ENCODE measurements at regions not wholly inside any gene's neighbourhood (a gene's known extent, or its start where the extent isn't known, plus 50 kb on each side); places are given as distances from the start of the nearest gene placed in this dataset.

DNA sequence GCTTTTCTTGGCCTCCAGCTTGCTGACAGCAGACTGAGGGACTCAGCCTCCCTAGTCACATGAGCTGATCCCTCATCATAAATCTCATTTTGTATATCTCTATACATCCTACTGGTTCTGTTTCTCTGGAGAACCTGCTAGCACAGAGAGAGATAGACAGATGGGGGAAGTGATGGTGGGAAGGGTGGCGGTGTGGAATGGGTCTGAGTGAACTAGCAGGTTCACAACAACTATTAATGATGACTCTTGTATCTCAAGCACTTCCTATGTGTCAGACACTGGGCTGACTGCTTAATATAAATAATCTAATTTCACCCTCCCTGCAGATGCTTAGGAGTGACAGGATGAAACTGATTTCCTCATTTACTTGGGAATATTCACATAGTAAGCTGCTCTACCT is 106.9 kb upstream of the TLE3 start:
- no peak for DNase-seq (ENCODE audit: low read depth in 2 of 2)

DNA sequence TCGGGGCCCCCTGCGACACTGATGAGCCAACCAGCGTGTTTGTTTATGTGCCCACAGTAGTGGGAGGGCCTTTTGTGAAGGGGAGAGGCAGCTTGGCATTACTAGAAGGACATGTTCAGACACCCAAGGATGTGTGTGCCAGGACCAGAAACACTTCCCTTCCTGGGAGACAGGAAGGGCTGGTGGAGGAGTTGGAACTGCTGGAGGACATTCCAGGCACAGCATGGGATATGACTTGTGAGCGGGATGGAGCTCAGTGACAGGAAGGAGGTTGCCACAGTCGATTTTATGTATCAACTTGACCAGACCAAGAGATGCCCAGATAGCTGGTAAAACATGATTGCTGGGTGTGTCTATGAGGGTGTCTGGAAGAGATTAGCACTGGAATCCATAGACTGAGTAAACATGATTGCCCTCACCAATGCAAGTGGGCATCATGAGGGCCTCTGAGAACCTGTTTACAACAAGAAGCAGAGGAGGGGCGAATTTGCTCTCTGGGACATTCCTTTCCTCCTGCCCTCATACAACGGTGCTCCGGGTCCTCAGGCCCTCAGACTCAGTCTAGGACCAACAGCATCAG is 106.4 kb upstream of the TLE3 start:
- no peak for DNase-seq (ENCODE audit: low read depth in 2 of 2)

DNA sequence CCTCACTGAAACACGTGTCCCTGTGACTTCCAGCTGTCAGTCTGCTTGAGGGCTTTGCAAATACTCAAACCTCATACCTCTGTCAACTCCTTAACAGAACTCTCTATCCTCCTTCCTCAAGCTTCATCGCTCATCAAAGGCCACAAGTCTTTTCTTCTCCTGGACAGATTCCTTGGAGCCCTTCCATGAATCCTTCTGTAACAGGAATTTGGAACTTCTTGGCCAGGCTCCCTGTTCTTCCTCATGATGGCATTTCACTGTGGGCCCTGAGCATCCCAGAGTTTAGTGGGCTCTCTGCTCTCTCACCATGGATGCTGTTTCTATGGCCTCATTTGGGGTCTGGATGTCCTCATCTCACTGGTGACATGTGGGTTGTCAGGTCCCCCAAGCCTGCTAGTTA is 105.0 kb upstream of the TLE3 start:
- no peak for DNase-seq (ENCODE audit: low read depth in 2 of 2)

DNA sequence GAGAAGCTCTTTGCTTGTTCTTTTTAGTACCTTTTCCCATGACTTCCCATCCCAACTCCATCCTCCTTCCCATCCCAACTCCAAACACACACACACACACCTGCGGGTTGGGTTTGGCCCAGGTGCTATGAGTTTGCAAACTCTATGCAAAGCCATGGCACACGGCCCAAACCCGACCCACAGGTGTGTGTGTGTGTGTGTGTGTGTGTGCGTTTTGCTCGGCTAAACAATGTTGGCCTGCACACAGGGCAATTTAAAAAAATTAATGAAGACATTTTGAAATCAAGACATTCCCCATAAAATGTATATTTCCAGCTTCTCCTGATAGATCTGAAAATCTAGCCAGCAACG is 103.7 kb upstream of the TLE3 start:
- no peak for DNase-seq (ENCODE audit: low read depth in 2 of 2)

DNA sequence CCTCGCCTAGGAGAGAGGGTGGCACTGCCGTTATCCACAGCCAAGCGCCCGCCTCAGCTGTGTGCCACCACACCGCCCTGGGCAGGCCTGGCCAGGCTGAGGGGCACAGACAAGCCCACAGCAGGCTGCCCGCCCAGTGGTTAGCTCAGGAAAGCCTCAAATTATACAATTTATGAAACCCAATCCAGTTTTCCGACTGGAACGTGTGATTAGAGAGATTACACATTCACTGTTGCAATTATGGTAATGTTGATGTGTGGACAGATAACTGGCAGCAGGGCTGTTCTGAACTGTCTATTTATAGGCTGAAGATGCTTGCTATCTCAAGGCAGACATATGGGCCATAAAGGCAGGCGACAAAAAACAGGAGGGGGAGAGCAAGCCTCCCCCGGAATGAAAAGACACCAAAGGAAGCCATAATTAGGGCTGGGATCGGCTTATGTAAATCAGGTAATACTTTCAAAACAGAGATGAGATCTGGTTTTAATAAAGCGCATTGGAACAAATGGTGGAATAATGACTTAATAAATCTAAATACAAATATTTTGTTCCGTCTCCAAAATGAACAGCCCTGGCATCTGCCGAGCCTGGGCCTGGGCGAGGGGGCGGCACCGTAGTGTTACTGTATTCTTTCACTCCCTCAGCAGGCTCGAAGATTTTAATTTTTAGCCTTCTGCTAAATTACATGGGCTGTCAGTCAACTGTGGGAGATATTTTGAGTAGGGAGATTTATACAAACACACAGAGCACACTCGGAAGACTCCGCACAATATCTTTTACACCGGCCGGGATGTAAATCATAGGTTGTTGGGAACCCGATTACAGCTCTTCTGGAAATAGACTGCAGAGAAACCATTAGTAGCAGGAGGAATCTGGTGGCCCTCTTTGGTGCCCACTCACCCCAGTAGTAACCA is 103.1 kb upstream of the TLE3 start:
- DNase-seq (ENCODE audit: low read depth in 2 of 2): no peak

DNA sequence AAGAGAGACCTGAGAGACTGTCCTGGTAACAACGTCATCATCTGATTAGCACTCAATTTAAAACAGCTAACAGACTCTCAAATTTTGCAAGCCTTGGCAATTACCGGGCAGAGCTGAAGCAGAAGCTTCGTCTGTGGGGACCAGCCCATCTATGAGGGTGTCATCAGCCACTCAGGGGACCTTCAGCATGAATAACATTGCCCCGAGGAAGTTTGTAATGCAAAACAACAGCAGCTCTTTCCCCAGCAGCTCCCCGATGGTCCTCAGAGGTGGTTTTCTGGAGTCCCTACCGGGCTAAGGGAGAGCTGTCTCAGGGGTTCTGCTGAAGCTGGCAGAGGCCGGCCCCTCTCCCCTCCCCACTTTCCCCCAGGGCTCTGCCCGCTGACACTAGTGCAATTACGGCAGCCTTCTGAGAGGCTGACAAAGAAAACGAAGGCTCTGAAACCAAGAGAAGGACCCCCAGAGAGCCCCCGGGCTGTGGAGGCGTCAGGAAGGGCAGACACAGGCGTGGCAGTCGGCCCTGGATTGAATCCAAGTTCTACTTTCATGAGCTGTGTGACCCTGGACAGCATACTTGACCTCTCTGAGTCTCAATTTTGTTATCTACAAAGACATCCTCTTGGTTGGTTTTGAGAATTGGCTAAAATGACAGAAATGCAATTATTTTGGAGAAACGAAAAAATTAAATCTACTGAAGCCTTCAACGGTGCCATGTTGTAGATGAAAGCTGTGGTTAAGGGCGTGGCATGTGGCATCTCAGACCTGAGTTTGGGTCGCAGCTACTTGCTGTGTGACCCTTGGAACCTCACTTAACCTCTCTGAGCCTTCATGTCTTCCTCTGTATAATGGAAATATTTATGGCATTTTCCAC is 102.1 kb upstream of the TLE3 start:
- no peak for DNase-seq (ENCODE audit: low read depth in 2 of 2)

DNA sequence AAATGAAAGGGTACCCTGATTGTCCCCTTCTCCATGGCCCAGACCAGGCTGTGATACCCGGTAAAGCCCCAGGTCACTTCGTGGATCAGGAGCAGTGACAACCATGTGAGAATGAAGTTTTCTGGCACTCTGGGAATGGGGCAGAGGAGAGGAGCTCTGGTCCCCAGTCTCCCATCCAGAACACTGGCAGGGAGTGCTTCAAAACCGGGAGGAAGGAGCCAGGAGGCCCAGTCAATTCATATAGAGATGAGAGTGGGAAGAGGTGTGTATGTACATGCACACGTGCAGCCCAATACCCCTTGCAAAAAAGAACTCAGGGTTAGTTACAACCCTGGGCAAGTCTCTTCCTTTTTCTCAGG is 101.4 kb upstream of the TLE3 start:
- DNase-seq (ENCODE audit: low read depth in 2 of 2): no peak

DNA sequence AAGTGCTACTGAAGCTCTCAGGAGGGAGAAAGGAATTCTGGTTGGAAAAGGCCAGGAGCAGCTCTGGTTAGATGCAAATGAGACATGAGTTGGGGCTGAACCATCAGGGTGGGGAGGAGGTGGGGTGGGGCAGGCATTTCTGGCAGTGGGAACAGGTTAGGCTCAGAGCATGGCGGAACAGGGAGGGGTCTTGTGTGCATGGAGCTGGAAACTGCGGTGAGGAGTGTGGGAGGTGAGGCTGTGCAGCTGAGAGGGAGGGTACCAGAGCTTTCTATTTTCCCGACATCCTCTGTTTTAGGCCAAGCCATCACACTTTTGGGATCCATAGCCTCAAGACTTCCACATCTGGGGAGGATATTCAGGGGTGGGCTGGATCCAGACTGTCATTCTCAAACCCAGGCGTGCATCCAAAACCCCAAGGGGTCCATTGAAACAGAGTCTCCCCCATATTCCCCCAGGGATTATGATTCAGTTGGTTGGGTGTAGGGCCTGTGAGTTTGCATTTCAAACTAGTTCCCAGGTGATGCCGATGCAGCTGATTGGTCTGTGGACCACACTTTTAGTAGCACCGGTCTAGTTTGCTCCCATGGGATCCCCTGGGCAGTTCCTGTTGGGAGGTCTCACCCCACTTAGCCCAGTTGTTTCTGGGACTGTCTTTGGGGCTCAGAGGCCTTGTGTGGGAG is 100.9 kb upstream of the TLE3 start:
- no peak for DNase-seq (ENCODE audit: low read depth in 2 of 2)

DNA sequence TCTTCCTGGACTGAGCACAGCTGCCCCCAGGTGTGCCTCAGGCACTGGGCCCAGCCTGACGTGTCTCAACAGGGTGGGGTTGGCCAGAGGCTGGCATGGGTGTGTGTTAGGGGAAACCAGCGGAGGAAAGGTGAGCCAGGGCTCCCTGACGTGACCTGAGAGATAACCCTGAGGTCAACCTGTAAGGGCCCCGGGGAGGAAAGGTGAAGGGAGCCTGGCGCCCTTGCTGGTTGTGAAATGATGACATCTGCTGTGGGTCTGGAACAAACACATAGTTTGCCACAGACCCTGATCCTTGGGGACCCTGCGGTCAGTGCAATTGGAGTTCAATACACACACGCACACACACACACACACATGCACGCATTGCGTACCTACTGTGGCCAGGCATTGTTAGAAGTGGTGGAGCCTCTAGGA is 100.2 kb upstream of the TLE3 start:
- DNase-seq (ENCODE audit: low read depth in 2 of 2): no peak

DNA sequence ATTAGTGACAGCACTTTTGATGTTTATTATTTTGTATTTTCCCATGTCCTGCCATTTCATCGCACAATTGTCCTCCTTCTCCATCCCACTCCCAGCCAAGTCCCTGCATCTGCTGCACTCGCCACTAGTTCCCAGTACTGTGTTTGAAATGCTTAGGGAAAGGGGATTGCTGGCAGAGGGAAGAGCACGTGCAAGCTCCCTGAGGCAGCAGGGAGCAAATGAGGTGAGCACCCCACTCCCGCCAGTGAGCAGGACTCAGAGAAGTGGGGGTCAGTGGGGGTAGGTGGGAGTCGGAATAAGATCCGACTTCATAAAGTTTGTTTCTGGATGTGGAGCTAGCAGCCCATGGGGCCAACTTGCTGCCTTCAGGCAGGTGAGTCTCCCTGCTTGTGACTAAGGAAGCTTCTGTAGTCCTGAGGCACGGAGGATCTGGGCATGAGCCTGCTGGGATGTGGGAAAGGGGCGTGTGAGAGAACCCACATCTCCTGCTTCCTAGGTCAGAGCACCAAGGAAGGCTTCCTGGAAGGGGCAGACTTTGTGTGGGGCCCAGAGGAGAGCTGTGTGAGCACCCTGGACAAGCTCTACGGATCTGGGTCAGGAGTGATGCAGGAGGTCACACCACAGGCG is 99.7 kb upstream of the TLE3 start:
- DNase-seq (ENCODE audit: low read depth in 2 of 2): no peak

DNA sequence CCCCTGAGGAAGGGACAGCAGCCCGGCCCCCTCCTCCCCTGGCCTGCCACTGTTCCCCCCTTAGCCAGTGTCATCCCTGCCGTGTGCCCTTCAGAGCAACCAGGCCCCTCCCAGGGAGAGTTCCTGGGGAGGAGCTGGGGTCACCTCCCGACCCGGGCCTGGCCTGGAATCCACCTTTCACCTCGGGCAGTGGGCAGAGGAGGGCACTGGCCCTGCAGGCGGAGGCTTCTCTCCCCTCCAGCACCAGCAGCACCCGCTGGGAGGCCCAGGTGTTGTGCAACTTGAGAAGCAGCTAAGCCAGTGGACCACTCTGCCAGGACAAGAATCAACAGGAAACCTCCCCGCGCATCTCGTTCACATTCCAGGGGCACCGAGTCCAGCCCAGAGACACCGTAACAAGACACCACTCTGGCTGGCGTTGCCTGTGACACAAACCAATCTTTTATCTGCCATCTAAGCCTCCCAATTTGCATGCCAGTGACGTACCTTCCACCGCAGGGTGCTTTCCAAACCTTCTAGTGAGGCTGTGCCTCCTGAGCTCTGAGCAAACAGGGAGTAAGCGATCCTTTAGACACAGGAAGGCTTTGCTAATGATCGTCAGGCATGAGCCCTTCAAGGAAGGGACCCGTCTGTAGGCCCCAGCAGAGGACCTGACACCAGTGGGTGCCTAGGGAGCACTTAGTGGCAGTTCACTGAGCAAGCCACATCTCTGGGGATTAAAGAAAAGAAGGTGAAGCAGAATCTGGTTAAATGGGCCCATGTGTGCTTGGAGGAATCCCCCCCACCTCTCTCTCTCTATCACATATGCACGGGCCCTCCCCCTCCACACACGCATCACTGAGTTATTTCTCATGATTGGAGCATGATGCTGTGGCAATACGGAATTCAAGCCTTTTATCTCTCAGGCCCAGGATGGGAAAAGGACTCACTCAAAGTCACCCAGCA is 98.9 kb upstream of the TLE3 start:
- DNase-seq (ENCODE audit: low read depth in 2 of 2): peak; percentile 2 to 9

DNA sequence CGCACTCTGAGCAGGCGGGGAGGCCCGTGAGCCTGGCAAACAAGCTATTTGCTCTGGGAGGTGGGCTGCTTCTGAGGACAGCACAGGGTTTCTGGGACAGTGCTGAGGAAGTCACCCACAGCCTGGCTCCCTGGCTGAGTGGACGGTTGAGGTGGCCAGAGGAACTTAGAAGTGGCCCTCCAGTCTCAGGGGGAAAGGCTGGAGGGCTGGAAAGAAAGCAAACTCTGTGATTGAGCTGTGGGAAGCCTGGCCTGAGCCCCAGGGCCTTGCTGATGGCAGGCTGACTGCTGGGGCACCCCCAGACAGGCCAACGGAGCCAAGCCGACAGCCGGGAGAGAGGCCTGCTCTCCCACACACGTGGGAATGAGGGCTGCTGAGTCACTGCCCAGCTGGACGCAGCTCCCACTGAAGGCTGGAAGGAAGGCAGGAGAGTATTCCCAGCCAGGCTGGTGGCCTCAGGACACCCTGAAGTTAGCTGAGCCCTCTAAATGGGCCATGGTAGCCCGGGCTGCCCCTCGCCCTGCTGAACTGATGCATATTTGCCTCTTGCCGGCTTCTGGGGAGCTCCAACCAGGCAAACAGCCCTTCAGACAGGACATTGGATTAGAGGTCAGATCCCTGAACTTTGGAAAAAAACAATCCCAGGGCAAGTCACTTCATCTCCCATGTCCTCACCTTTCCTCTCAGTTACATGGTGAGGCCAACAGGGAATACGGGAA is 98.0 kb upstream of the TLE3 start:
- DNase-seq (ENCODE audit: low read depth in 2 of 2): no peak

DNA sequence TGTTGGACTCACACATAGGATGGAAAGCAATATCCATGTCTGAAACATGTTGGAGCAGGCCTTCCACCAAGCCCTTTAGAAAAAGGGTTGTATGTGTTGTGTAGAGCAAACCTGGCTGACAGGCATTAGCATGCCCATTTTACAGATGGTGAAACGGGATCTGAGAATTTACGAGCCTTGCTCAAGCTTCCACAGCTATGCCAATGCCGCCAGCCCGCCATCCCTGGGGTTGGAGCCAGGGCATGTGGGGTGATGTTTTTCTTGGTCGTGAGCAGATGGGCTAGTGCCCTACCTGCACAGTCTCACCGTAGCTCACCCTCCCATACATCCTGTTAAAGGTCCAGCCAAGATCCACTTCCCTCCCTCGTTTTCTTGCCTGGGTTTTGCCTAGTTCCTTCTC is 97.5 kb upstream of the TLE3 start:
- no peak for DNase-seq (ENCODE audit: low read depth in 2 of 2)

DNA sequence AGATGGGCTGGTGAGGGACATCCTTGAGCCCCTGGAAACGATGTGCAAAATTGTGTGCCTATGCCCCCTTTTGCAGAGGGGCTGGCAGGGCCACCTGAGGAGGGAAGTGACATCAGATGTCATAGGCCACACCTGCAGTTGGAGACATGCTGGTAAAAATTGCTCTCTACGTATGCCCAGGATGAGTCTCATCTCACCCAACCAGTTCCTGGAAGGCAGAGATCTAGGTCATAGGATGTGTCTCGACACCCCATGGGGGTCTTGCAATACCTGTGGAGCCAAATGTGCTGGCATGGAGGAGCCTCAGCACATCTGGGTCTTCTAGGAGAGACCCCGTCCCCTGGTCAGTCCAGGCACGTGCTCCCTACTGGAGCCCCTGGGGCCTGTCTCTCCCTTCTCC is 96.5 kb upstream of the TLE3 start:
- DNase-seq (ENCODE audit: low read depth in 2 of 2): no peak

DNA sequence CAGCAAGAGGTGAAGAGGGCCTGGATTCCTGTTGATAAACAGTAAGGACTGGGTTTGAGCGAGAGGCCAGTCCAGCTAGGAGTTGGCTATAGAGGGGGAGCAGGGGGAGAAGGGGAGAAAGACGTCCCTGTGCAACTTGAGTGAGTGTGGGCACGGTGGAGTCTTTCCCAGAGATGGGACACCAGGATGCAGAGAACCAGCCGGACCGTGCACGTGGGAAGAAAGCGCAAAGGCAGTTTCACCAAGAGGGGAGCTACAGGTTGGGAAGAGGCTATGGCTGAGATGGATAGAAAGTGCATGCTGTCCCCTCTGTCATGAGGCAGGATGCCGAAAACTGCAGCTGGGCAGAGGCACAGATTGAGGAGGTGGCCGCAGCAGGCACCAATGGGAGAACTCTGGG is 96.0 kb upstream of the TLE3 start:
- DNase-seq (ENCODE audit: low read depth in 2 of 2): no peak

DNA sequence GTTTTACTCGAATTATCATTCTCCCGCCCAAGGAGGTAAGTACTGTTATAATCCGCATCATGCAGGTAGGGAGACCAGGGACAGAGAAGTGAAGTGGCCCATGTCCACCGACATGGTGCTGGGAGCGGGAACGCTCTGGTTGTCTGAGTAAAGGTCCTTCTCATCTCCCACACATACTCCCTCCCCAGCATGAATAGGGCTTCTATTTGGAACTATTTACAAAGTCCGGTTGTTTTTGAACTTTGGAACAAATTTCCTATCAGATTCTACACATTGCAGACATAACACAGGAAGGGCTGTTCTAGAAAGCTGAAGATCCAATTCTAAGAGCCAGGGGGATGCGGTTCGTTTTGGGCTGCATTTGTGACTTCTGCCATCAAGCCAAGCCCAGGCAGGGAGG is 94.8 kb upstream of the TLE3 start:
- no peak for DNase-seq (ENCODE audit: low read depth in 2 of 2)

DNA sequence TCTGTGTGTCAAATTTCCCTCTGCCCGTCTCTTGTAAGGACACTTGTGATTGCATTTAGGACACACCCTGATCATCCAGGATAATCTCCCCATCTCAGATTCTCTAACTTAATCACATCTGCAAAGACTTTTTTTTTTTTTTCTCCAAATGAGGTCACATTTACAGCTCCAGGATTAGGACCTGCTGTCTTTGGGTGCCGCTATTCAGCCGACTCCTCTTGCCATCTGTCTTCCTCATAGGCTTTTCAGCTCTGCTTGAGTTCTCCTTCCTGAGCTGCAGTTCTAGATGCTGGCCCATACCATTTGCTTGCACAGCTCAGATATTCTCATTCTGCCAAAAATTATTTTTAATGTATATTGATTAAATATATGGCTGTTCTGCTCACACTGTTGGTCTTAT is 94.3 kb upstream of the TLE3 start:
- no peak for DNase-seq (ENCODE audit: low read depth in 2 of 2)

DNA sequence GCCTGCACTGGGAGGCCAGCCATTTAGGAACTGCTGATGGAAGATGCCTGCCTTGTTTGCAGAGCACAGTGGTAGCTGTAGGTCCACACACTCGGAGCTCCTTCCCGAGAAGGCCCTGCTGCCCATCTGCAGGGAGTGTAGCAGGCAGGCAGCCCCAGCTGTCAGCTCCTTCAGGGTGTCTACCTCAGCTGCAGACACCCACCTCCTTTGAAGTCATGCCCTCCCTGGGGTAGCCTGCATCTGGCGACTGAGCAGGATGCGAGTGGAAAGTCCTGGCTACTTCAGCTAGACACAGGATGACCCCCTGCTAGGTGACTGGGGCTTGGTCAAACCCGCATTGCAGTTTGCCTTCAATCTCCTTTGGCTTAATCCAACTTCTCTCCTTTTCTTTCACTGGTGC is 93.2 kb upstream of the TLE3 start:
- DNase-seq (ENCODE audit: low read depth in 2 of 2): no peak

DNA sequence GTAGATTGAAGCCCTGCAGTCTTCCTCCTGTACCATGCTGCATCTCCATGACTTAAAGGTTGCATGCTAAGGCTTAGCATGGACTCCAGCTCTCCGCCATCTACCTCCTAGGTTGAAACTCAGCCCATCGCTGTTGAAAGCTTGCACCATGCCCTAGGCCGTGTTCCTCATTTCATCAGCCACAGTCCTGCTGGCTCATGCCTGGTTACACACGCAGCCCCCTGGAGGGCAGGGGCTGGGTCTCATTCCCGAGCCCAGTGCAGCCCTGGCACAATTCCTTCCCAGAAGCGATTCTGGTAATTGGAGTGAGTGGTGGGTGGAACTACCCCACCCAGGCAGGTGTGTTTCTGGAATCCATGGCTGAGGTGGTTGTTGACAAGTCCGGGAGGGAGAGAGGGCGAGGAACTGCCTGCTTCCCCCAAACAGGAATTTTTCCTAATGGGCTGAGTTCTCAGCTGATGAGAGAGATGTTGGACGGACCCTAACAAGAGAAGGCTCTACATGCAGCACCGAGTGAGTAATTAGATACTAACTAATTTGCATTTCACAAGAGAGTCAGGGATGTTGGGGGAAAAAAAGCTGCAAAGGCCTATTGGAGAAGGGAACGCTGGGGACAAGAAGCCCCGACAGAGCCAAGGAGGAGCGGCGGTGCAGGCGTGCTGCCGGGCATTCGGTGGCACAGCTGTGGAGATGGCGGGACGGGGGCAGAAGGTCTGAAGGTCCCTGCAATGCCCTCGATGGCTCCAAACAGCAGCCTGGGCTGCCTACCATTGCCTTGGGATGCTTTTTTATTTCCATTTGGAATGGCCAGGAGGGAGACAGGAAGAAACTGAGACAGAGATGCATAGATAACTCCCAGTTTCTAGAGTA is 92.3 kb upstream of the TLE3 start:
- DNase-seq (ENCODE audit: low read depth in 2 of 2): no peak

All from stimulated activated CD4-positive, alpha-beta T cell treated with anti-CD3 and anti-CD28 coated beads, Interleukin-1b, Interleukin-23, amount 100 ng/mL, for 1 hour (primary cell).